WTC11 (cell line): ENCODE measurements at regions not wholly inside any gene's neighbourhood (a gene's known extent, or its start where the extent isn't known, plus 50 kb on each side); places are given as distances from the start of the nearest gene placed in this dataset.

Source experiments
- ATAC-seq: fragments of 200-7000 bp; cut with Tn5 transposase; 2 replicates; pipeline ENCODE4 v1.10.0; 2021; ENCODE audit warnings: mild to moderate bottlenecking, moderate library complexity
- CTCF ChIA-PET: fragments of 300-600 bp; sonication (Branson Sonifier 250); formaldehyde crosslinking; loops from one replicate; lab custom pipeline; 2021; ENCODE audit warnings: antibody characterized with exemption; lab: Charles Lee
- POLR2A ChIA-PET: fragments of 350-600 bp; sonication (Branson Sonifier 250); formaldehyde crosslinking; loops from one replicate; lab custom pipeline; 2021; ENCODE audit warnings: antibody characterized with exemption; lab: Charles Lee
- DNase-seq: peaks from one replicate; pipeline ENCODE4 v3.0.0; 2021; ENCODE audit warnings: low spot score
- H3K27ac Mint-ChIP-seq: 2 replicates; pipeline ENCODE4 v1.8.0; 2021; ENCODE audit warnings: mixed read lengths
- H3K27me3 Mint-ChIP-seq: 2 replicates; pipeline ENCODE4 v1.8.0; 2021; ENCODE audit warnings: low read depth, mild to moderate bottlenecking, moderate library complexity, mixed read lengths
- H3K36me3 Mint-ChIP-seq: 2 replicates; pipeline ENCODE4 v1.8.0; 2021; ENCODE audit warnings: mixed read lengths
- H3K4me1 Mint-ChIP-seq: 2 replicates; pipeline ENCODE4 v1.8.0; 2022; ENCODE audit warnings: mixed read lengths
- H3K4me3 Mint-ChIP-seq: 2 replicates; pipeline ENCODE4 v1.8.0; 2021; ENCODE audit warnings: mild to moderate bottlenecking, moderate library complexity, mixed read lengths
- H3K9me3 Mint-ChIP-seq: 2 replicates; pipeline ENCODE4 v1.8.0; 2021; ENCODE audit warnings: mixed read lengths
- ATF1 ChIP-seq: sonication (generic); formaldehyde crosslinking; IDR thresholded peaks from 2 replicates; pipeline ENCODE4 v1.8.1; 2023; ENCODE audit warnings: mild to moderate bottlenecking, moderate library complexity, missing genetic modification reagents
- ATF2 ChIP-seq: sonication (generic); formaldehyde crosslinking; IDR thresholded peaks from 2 replicates; pipeline ENCODE4 v1.8.1; 2022; ENCODE audit warnings: low read depth, missing genetic modification reagents, borderline replicate concordance
- FOXJ3 ChIP-seq: sonication (generic); formaldehyde crosslinking; IDR thresholded peaks from 2 replicates; pipeline ENCODE4 v1.9.0; 2021; ENCODE audit warnings: missing genetic modification reagents, mild to moderate bottlenecking, borderline replicate concordance
- FOXP1 ChIP-seq: sonication (generic); formaldehyde crosslinking; IDR thresholded peaks from 2 replicates; pipeline ENCODE4 v1.8.0; 2022; ENCODE audit warnings: missing genetic modification reagents, mild to moderate bottlenecking, moderate library complexity, borderline replicate concordance
- GABPB1 ChIP-seq: sonication (generic); formaldehyde crosslinking; IDR thresholded peaks from 2 replicates; pipeline ENCODE4 v1.8.1; 2023; ENCODE audit warnings: mild to moderate bottlenecking, missing genetic modification reagents
- GTF2I ChIP-seq: fragments of 250-450 bp; sonication (Bioruptor Pico); conservative IDR thresholded peaks from 2 replicates; pipeline ENCODE4 v1.4.0; 2021; ENCODE audit warnings: mild to moderate bottlenecking
- NR2C2 ChIP-seq: sonication (generic); formaldehyde crosslinking; IDR thresholded peaks from 2 replicates; pipeline ENCODE4 v1.8.0; 2022; ENCODE audit warnings: mild to moderate bottlenecking, missing genetic modification reagents
- PRRX2 ChIP-seq: fragments of 250-450 bp; sonication (Bioruptor Pico); IDR thresholded peaks from 2 replicates; pipeline ENCODE4 v1.8.0; 2021; ENCODE audit warnings: mild to moderate bottlenecking
- SMAD4 ChIP-seq: sonication (generic); formaldehyde crosslinking; IDR thresholded peaks from 2 replicates; pipeline ENCODE4 v1.8.0; 2022; ENCODE audit warnings: mild to moderate bottlenecking, missing genetic modification reagents
- TCF7 ChIP-seq: sonication (generic); formaldehyde crosslinking; IDR thresholded peaks from 2 replicates; pipeline ENCODE4 v1.8.0; 2022; ENCODE audit warnings: mild to moderate bottlenecking, low read depth, missing genetic modification reagents, moderate library complexity
- TEAD1 ChIP-seq: sonication (generic); formaldehyde crosslinking; IDR thresholded peaks from 2 replicates; pipeline ENCODE4 v1.8.0; 2022; ENCODE audit warnings: mild to moderate bottlenecking, missing genetic modification reagents
- TEAD4 ChIP-seq: sonication (generic); formaldehyde crosslinking; IDR thresholded peaks from 2 replicates; pipeline ENCODE4 v1.8.0; 2022; ENCODE audit warnings: mild to moderate bottlenecking, missing genetic modification reagents
- TP53 ChIP-seq: sonication (generic); formaldehyde crosslinking; IDR thresholded peaks from 2 replicates; pipeline ENCODE4 v1.8.1; 2023; ENCODE audit warnings: mild to moderate bottlenecking, missing genetic modification reagents
- ZBTB21 ChIP-seq: sonication (generic); formaldehyde crosslinking; IDR thresholded peaks from 2 replicates; pipeline ENCODE4 v1.8.1; 2023; ENCODE audit warnings: mild to moderate bottlenecking, missing genetic modification reagents, borderline replicate concordance
- ZNF138 ChIP-seq: sonication (generic); formaldehyde crosslinking; conservative IDR thresholded peaks from 2 replicates; pipeline ENCODE4 v1.8.1; 2022; ENCODE audit warnings: mild to moderate bottlenecking, moderate library complexity, missing genetic modification reagents
- ZNF281 ChIP-seq: sonication (generic); formaldehyde crosslinking; IDR thresholded peaks from 2 replicates; pipeline ENCODE4 v1.8.0; 2023; ENCODE audit warnings: mild to moderate bottlenecking, missing genetic modification reagents
- ZNF317 ChIP-seq: sonication (generic); formaldehyde crosslinking; IDR thresholded peaks from 2 replicates; pipeline ENCODE4 v1.8.1; 2023; ENCODE audit warnings: low read depth, mild to moderate bottlenecking, moderate library complexity, missing genetic modification reagents, borderline replicate concordance
- ZNF425 ChIP-seq: fragments of 250-450 bp; sonication (Bioruptor Pico); conservative IDR thresholded peaks from 2 replicates; pipeline ENCODE4 v1.9.0; 2021; ENCODE audit warnings: mild to moderate bottlenecking
- ZNF671 ChIP-seq: fragments of 250-450 bp; sonication (Bioruptor Pico); IDR thresholded peaks from 2 replicates; pipeline ENCODE4 v1.8.0; 2021; ENCODE audit warnings: mild to moderate bottlenecking
- TF ChIP-seq, protein P1 (sequence below): sonication (generic); formaldehyde crosslinking; conservative IDR thresholded peaks from 2 replicates; pipeline ENCODE4 v1.8.1; 2022; ENCODE audit warnings: mild to moderate bottlenecking, missing genetic modification reagents
- TF ChIP-seq, protein P2 (sequence below): sonication (generic); formaldehyde crosslinking; IDR thresholded peaks from 2 replicates; pipeline ENCODE4 v1.8.0; 2022; ENCODE audit warnings: mild to moderate bottlenecking, missing genetic modification reagents
- TF ChIP-seq, protein P3 (sequence below): sonication (generic); formaldehyde crosslinking; IDR thresholded peaks from 2 replicates; pipeline ENCODE4 v1.8.1; 2022; ENCODE audit warnings: missing genetic modification reagents, borderline replicate concordance
- TF ChIP-seq, protein P4 (sequence below): sonication (generic); formaldehyde crosslinking; IDR thresholded peaks from 2 replicates; pipeline ENCODE4 v1.8.1; 2023; ENCODE audit warnings: mild to moderate bottlenecking, missing genetic modification reagents, moderate library complexity

GRCh38 chr2:58419983-58420382 lies 178.9 kb upstream of the FANCL start:
- ChIA-PET CTCF (interaction anchor here (3.0 kb wide), 1 partner anchor 28 kb away, joined by 7 read pairs; no protein-coding TSS in a partner anchor), POLR2A (no interaction called here)
- Mint-ChIP-seq H3K27me3 (no peaks in the 10 kb centered on the region), H3K36me3 (no peaks in the 10 kb centered on the region), H3K27ac (no peak overlapping the region), H3K4me1 (no peaks in the 10 kb centered on the region), H3K4me3 (no peak overlapping the region), H3K9me3 (no peaks in the 10 kb centered on the region)
- ATAC-seq, result no peak
- TF ChIP-seq ATF1, result no peak
- TF ChIP-seq GABPB1 (CRISPR knock-in tag), result no peak
- TF ChIP-seq TP53 (CRISPR knock-in tag), result no peak
- TF ChIP-seq, protein P1, sequence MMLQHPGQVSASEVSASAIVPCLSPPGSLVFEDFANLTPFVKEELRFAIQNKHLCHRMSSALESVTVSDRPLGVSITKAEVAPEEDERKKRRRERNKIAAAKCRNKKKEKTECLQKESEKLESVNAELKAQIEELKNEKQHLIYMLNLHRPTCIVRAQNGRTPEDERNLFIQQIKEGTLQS (CRISPR knock-in tag), result no peak
- TF ChIP-seq ATF2 (CRISPR knock-in tag), result no peak
- TF ChIP-seq, protein P2, sequence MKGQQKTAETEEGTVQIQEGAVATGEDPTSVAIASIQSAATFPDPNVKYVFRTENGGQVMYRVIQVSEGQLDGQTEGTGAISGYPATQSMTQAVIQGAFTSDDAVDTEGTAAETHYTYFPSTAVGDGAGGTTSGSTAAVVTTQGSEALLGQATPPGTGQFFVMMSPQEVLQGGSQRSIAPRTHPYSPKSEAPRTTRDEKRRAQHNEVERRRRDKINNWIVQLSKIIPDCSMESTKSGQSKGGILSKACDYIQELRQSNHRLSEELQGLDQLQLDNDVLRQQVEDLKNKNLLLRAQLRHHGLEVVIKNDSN (CRISPR knock-in tag), result no peak
- TF ChIP-seq TEAD4 (CRISPR knock-in tag), result no peak
- TF ChIP-seq ZNF281 (CRISPR knock-in tag), result no peak
- no peak for TF ChIP-seq GTF2I (CRISPR knock-in tag)
- TF ChIP-seq, protein P3, sequence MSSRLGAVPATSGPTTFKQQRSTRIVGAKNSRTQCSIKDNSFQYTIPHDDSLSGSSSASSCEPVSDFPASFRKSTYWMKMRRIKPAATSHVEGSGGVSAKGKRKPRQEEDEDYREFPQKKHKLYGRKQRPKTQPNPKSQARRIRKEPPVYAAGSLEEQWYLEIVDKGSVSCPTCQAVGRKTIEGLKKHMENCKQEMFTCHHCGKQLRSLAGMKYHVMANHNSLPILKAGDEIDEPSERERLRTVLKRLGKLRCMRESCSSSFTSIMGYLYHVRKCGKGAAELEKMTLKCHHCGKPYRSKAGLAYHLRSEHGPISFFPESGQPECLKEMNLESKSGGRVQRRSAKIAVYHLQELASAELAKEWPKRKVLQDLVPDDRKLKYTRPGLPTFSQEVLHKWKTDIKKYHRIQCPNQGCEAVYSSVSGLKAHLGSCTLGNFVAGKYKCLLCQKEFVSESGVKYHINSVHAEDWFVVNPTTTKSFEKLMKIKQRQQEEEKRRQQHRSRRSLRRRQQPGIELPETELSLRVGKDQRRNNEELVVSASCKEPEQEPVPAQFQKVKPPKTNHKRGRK, result no peak
- DNase-seq, result no peak

- H3K4me1 Mint-ChIP-seq, result no peaks in the 10 kb centered on the region
- CTCF ChIA-PET, result no interaction called here
- no peak for TF ChIP-seq ZNF138 (CRISPR knock-in tag)
- TF ChIP-seq ZNF671 (CRISPR knock-in tag), result no peak
- no peak for TF ChIP-seq FOXP1 (CRISPR knock-in tag)
- no peak for TF ChIP-seq TCF7 (CRISPR knock-in tag)
- TF ChIP-seq ZBTB21 (CRISPR knock-in tag), result no peak
- no peak for TF ChIP-seq ZNF425 (CRISPR knock-in tag)
- TF ChIP-seq FOXJ3, result no peak
- TF ChIP-seq TEAD1 (CRISPR knock-in tag), result no peak
- TF ChIP-seq SMAD4 (CRISPR knock-in tag), result no peak
- no peak for TF ChIP-seq NR2C2
- no peak for TF ChIP-seq ZNF317 (CRISPR knock-in tag)
- TF ChIP-seq PRRX2 (CRISPR knock-in tag), result no peak
- TF ChIP-seq, protein P4, sequence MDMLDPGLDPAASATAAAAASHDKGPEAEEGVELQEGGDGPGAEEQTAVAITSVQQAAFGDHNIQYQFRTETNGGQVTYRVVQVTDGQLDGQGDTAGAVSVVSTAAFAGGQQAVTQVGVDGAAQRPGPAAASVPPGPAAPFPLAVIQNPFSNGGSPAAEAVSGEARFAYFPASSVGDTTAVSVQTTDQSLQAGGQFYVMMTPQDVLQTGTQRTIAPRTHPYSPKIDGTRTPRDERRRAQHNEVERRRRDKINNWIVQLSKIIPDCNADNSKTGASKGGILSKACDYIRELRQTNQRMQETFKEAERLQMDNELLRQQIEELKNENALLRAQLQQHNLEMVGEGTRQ (CRISPR knock-in tag), result no peak
- H3K27ac Mint-ChIP-seq, result no peak overlapping the region
- ATAC-seq (no peak), DNase-seq (no peak)
- POLR2A ChIA-PET, result no interaction called here
- no peaks in the 10 kb centered on the region for H3K9me3 Mint-ChIP-seq
- no peaks in the 10 kb centered on the region for H3K27me3 Mint-ChIP-seq
- H3K36me3 Mint-ChIP-seq, result no peaks in the 10 kb centered on the region
- no peak overlapping the region for H3K4me3 Mint-ChIP-seq
Observed at GRCh38 chr2:58416696-58417095, 175.6 kb upstream of the FANCL start.
